ENCODE measurements at regions not wholly inside any gene's neighbourhood (a gene's known extent, or its start where the extent isn't known, plus 50 kb on each side); places are given as distances from the start of the nearest gene placed in this dataset.

DNA sequence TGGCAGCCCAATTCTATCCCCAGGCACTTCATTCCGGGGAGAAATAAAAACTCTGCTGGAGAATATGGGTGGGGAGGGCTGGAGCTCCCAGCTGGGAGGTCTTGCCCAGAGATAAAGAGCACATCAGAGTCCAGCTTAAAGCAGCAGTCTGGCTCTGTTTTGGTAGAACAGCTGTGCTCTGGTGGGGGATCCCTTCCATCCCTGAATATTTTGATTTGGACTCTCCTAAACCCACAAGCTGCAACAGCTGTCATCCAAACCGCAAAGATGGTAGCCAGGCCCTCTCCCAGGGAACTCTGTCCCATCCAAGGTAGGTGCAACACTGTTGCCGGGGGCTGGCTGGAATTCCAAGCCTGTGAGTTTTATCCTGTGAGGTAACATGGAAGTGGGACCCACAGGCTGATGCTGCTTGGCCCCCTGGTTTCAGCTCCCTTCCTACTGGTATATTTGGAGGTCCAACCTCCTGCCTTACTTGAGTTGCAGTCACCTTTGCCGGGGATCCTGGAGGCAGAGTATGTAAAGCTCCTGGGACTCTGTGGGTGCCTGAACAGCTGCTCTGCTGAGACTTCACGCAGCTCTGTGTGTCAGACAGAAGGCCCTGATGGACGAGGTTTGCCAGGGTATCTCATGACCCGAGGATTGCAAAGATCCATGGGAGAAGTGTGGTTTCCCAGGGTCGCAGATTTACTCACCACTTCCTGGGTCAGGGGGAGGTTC, 203.5 kb upstream of the ITM2A start:
- Histone ChIP-seq H3K4me1 (ENCODE audit: control insufficient read depth, low read depth, low read length) (no peaks in the 10 kb centered on the region), H3K27me3 (ENCODE audit: control insufficient read depth, insufficient read depth, low read length) (no peaks in the 10 kb centered on the region), H3K9me3 (ENCODE audit: control insufficient read depth, low read depth, low read length) (peaks cover 24% of the 10 kb centered on the region), H3K36me3 (ENCODE audit: control insufficient read depth, low read depth, low read length) (no peaks in the 10 kb centered on the region), H3K4me3 (ENCODE audit: low read length) (no peak overlapping the region), H3K27ac (ENCODE audit: low read length) (no peak overlapping the region), H3K9ac (ENCODE audit: low read length) (no peak overlapping the region)

- Histone ChIP-seq H3K27ac (ENCODE audit: low read length) (no peak overlapping the region), H3K4me1 (ENCODE audit: control insufficient read depth, low read depth, low read length) (no peaks in the 10 kb centered on the region), H3K9me3 (ENCODE audit: control insufficient read depth, low read depth, low read length) (peaks cover 27% of the 10 kb centered on the region), H3K27me3 (ENCODE audit: control insufficient read depth, insufficient read depth, low read length) (no peaks in the 10 kb centered on the region), H3K9ac (ENCODE audit: low read length) (no peak overlapping the region), H3K36me3 (ENCODE audit: control insufficient read depth, low read depth, low read length) (no peaks in the 10 kb centered on the region), H3K4me3 (ENCODE audit: low read length) (no peak overlapping the region)
Measured at GRCh38 chrX:79568309-79568708, 201.2 kb upstream of the ITM2A start.

DNA sequence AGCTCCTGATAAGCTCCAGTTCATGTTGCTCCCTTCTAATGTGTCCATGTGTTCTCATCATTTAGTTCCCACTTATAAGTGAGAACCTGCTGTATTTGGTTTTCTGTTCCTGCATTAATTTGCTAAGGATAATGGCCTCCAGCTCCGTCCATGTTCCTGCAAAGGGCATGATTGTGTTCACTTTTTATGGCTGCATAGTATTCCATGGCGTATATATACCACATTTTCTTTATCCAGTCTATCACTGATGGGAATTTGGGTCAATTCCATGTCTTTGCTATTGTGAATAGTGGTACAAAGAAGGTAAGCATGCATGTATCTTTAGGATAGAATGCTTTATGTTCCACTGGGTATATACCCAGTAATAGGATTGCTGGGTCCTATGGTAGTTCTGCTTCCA, 197.2 kb upstream of the ITM2A start:
- no peak overlapping the region for H3K9ac ChIP-seq (ENCODE audit: low read length)
- H3K27me3 ChIP-seq (ENCODE audit: control insufficient read depth, insufficient read depth, low read length): no peaks in the 10 kb centered on the region
- H3K36me3 ChIP-seq (ENCODE audit: control insufficient read depth, low read depth, low read length): no peaks in the 10 kb centered on the region
- H3K9me3 ChIP-seq (ENCODE audit: control insufficient read depth, low read depth, low read length): peaks cover 27% of the 10 kb centered on the region
- H3K4me1 ChIP-seq (ENCODE audit: control insufficient read depth, low read depth, low read length): no peaks in the 10 kb centered on the region
- H3K4me3 ChIP-seq (ENCODE audit: low read length): no peak overlapping the region
- no peak overlapping the region for H3K27ac ChIP-seq (ENCODE audit: low read length)

GRCh38 chrX:79559290-79559689, 192.2 kb upstream of the ITM2A start:
- Histone ChIP-seq H3K9ac (ENCODE audit: low read length) (no peak overlapping the region), H3K27me3 (ENCODE audit: control insufficient read depth, insufficient read depth, low read length) (no peaks in the 10 kb centered on the region), H3K36me3 (ENCODE audit: control insufficient read depth, low read depth, low read length) (no peaks in the 10 kb centered on the region), H3K4me3 (ENCODE audit: low read length) (no peak overlapping the region), H3K27ac (ENCODE audit: low read length) (no peak overlapping the region), H3K9me3 (ENCODE audit: control insufficient read depth, low read depth, low read length) (peaks cover 25% of the 10 kb centered on the region), H3K4me1 (ENCODE audit: control insufficient read depth, low read depth, low read length) (no peaks in the 10 kb centered on the region)

GRCh38 chrX:79557212-79557611, 190.1 kb upstream of the ITM2A start:
- no peak overlapping the region for H3K9ac ChIP-seq (ENCODE audit: low read length)
- H3K4me1 ChIP-seq (ENCODE audit: control insufficient read depth, low read depth, low read length): no peaks in the 10 kb centered on the region
- no peaks in the 10 kb centered on the region for H3K27me3 ChIP-seq (ENCODE audit: control insufficient read depth, insufficient read depth, low read length)
- H3K36me3 ChIP-seq (ENCODE audit: control insufficient read depth, low read depth, low read length): no peaks in the 10 kb centered on the region
- peaks cover 33% of the 10 kb centered on the region for H3K9me3 ChIP-seq (ENCODE audit: control insufficient read depth, low read depth, low read length)
- no peak overlapping the region for H3K27ac ChIP-seq (ENCODE audit: low read length)
- H3K4me3 ChIP-seq (ENCODE audit: low read length): no peak overlapping the region

DNA sequence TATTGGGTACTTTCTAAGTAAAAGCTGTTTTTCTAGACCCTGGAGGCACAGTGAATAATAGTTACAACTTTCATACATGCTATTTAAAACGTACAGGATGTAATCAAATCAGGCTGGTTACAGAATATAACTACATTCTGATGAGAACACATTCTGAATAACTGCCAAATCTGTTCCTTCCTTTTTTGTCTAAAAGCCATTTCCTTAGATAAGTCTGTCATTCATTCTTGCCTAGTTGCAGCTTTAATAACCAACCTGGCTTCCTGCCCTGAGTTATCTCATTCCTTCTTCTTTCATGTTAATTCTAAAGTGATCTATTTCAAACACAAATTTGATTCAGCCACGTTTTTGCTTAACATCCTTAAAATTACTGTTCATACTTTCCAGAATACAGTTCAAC, 189.7 kb upstream of the ITM2A start:
- Histone ChIP-seq H3K9me3 (ENCODE audit: control insufficient read depth, low read depth, low read length) (peaks cover 29% of the 10 kb centered on the region), H3K4me1 (ENCODE audit: control insufficient read depth, low read depth, low read length) (no peaks in the 10 kb centered on the region), H3K4me3 (ENCODE audit: low read length) (no peak overlapping the region), H3K9ac (ENCODE audit: low read length) (no peak overlapping the region), H3K27me3 (ENCODE audit: control insufficient read depth, insufficient read depth, low read length) (no peaks in the 10 kb centered on the region), H3K36me3 (ENCODE audit: control insufficient read depth, low read depth, low read length) (no peaks in the 10 kb centered on the region), H3K27ac (ENCODE audit: low read length) (no peak overlapping the region)

GRCh38 chrX:79530310-79531108, 163.4 kb upstream of the ITM2A start:
- H3K4me3 ChIP-seq (ENCODE audit: low read length): no peak overlapping the region
- no peak overlapping the region for H3K27ac ChIP-seq (ENCODE audit: low read length)
- H3K36me3 ChIP-seq (ENCODE audit: control insufficient read depth, low read depth, low read length): no peaks in the 10 kb centered on the region
- peaks cover 22% of the 10 kb centered on the region for H3K9me3 ChIP-seq (ENCODE audit: control insufficient read depth, low read depth, low read length)
- no peaks in the 10 kb centered on the region for H3K4me1 ChIP-seq (ENCODE audit: control insufficient read depth, low read depth, low read length)
- H3K9ac ChIP-seq (ENCODE audit: low read length): no peak overlapping the region
- H3K27me3 ChIP-seq (ENCODE audit: control insufficient read depth, insufficient read depth, low read length): no peaks in the 10 kb centered on the region

GRCh38 chrX:79524642-79525041, 157.5 kb upstream of the ITM2A start:
- no peak overlapping the region for H3K9ac ChIP-seq (ENCODE audit: low read length)
- H3K4me1 ChIP-seq (ENCODE audit: control insufficient read depth, low read depth, low read length): no peaks in the 10 kb centered on the region
- no peak overlapping the region for H3K27ac ChIP-seq (ENCODE audit: low read length)
- no peak overlapping the region for H3K4me3 ChIP-seq (ENCODE audit: low read length)
- no peaks in the 10 kb centered on the region for H3K36me3 ChIP-seq (ENCODE audit: control insufficient read depth, low read depth, low read length)
- no peaks in the 10 kb centered on the region for H3K27me3 ChIP-seq (ENCODE audit: control insufficient read depth, insufficient read depth, low read length)
- peaks cover 6% of the 10 kb centered on the region for H3K9me3 ChIP-seq (ENCODE audit: control insufficient read depth, low read depth, low read length)

DNA sequence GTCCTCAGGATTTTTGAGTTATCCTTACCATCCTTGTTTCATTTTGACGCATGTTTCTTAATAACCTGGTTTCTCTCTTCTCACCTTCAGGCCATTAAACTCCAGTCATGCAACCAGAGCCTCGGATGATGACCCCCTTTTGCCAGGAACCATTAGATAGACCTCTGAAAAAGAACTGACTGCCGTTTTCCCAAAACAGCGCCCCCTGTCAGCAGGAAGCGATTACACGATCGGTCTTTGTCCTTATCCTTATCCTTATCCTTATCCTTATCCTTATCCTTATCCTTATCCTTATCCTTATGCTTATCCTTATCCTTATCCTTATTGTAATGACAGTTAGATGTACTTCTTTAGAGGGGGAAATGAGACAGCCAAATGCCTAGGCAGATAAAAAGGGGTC, 148.4 kb upstream of the ITM2A start:
- H3K4me3 ChIP-seq (ENCODE audit: low read length): no peak overlapping the region
- H3K27me3 ChIP-seq (ENCODE audit: control insufficient read depth, insufficient read depth, low read length): no peaks in the 10 kb centered on the region
- no peak overlapping the region for H3K27ac ChIP-seq (ENCODE audit: low read length)
- no peaks in the 10 kb centered on the region for H3K36me3 ChIP-seq (ENCODE audit: control insufficient read depth, low read depth, low read length)
- no peaks in the 10 kb centered on the region for H3K4me1 ChIP-seq (ENCODE audit: control insufficient read depth, low read depth, low read length)
- no peak overlapping the region for H3K9ac ChIP-seq (ENCODE audit: low read length)
- peaks cover 14% of the 10 kb centered on the region for H3K9me3 ChIP-seq (ENCODE audit: control insufficient read depth, low read depth, low read length)

DNA sequence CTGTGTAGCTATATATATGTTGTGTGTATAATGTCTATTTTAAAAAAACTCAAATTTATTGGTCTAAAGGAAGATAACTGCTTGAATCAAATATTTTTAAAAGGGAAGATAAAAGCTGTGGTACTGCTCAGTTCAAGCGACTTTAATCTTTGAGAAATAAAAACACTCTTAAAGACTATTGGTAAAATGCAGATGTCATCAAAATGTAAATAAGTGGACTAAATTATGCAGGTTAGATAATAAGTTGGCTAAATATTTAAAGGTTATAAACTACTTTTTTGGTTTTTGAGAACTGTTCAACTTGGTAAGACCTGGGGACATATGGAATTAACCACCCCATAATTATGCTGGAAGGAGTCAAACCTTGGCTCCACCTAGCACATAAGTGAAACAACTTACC, 144.7 kb upstream of the ITM2A start:
- H3K4me3 ChIP-seq (ENCODE audit: low read length): no peak overlapping the region
- no peak overlapping the region for H3K9ac ChIP-seq (ENCODE audit: low read length)
- H3K27me3 ChIP-seq (ENCODE audit: control insufficient read depth, insufficient read depth, low read length): no peaks in the 10 kb centered on the region
- H3K9me3 ChIP-seq (ENCODE audit: control insufficient read depth, low read depth, low read length): peaks cover 19% of the 10 kb centered on the region
- no peaks in the 10 kb centered on the region for H3K4me1 ChIP-seq (ENCODE audit: control insufficient read depth, low read depth, low read length)
- no peaks in the 10 kb centered on the region for H3K36me3 ChIP-seq (ENCODE audit: control insufficient read depth, low read depth, low read length)
- no peak overlapping the region for H3K27ac ChIP-seq (ENCODE audit: low read length)

- Histone ChIP-seq H3K27me3 (ENCODE audit: control insufficient read depth, insufficient read depth, low read length) (no peaks in the 10 kb centered on the region), H3K9ac (ENCODE audit: low read length) (no peak overlapping the region)
Measured at GRCh38 chrX:79506001-79506400, 138.9 kb upstream of the ITM2A start.

GRCh38 chrX:79482686-79483085, 115.6 kb upstream of the ITM2A start:
- Histone ChIP-seq H3K9me3 (ENCODE audit: control insufficient read depth, low read depth, low read length) (peaks cover 15% of the 10 kb centered on the region), H3K27me3 (ENCODE audit: control insufficient read depth, insufficient read depth, low read length) (no peaks in the 10 kb centered on the region), H3K4me3 (ENCODE audit: low read length) (no peak overlapping the region), H3K36me3 (ENCODE audit: control insufficient read depth, low read depth, low read length) (no peaks in the 10 kb centered on the region), H3K27ac (ENCODE audit: low read length) (no peak overlapping the region), H3K9ac (ENCODE audit: low read length) (no peak overlapping the region), H3K4me1 (ENCODE audit: control insufficient read depth, low read depth, low read length) (no peaks in the 10 kb centered on the region)

More at GRCh38 chrX:79506001-79506400, 138.9 kb upstream of the ITM2A start:
- H3K4me1 ChIP-seq (ENCODE audit: control insufficient read depth, low read depth, low read length): no peaks in the 10 kb centered on the region
- peaks cover 32% of the 10 kb centered on the region for H3K9me3 ChIP-seq (ENCODE audit: control insufficient read depth, low read depth, low read length)
- no peak overlapping the region for H3K4me3 ChIP-seq (ENCODE audit: low read length)
- H3K36me3 ChIP-seq (ENCODE audit: control insufficient read depth, low read depth, low read length): no peaks in the 10 kb centered on the region
- no peak overlapping the region for H3K27ac ChIP-seq (ENCODE audit: low read length)
